Esophagus squamous epithelium (tissue), 5 donors: ENCODE measurements at regions not wholly inside any gene's neighbourhood (a gene's known extent, or its start where the extent isn't known, plus 50 kb on each side); places are given as distances from the start of the nearest gene placed in this dataset.

Experiments
- DNase-seq: peaks from one replicate; lab custom pipeline; 2025; lab: John Stamatoyannopoulos, UW
- H3K27ac ChIP-seq, 4 donors: fragments of 200-600 bp; sonication (generic); one replicate each; pipeline ENCODE4 v1.5.1; 2016 to 2019; ENCODE audit warnings: mild to moderate bottlenecking in 1 of 4
- H3K27me3 ChIP-seq, 4 donors: fragments of 200-600 bp; sonication (generic); 1 replicate in 3 of 4; 2 replicates in 1 of 4; pipeline versions ENCODE4 v1.5.1 to v1.6.0; 2017 to 2021; ENCODE audit warnings: antibody characterized with exemption in 1 of 4
- H3K36me3 ChIP-seq, 3 donors: fragments of 200-600 bp; sonication (generic); one replicate each; pipeline ENCODE4 v1.5.1; 2016 to 2019
- H3K4me1 ChIP-seq, 3 donors: fragments of 200-600 bp; sonication (generic); one replicate each; pipeline ENCODE4 v1.5.1; 2017 to 2019
- H3K4me3 ChIP-seq, 4 donors: fragments of 200-600 bp; sonication (generic); 1 replicate in 3 of 4; 2 replicates in 1 of 4; pipeline ENCODE4 v1.5.1; 2016 to 2019; ENCODE audit warnings: mild to moderate bottlenecking in 2 of 4, moderate library complexity in 1 of 4
- H3K9me3 ChIP-seq, 3 donors: fragments of 200-600 bp; sonication (generic); one replicate each; pipeline ENCODE4 v1.5.1; 2016 to 2019
- CTCF ChIP-seq, 6 experiments: fragments of 450-650 bp in 4 of 6; fragments of 200-600 bp in 2 of 6; sonication (generic) in 2 of 6; IDR thresholded peaks; one replicate each; pipeline ENCODE4 v1.5.1; 2016 to 2019; ENCODE audit warnings: antibody characterized with exemption in 6 of 6, mild to moderate bottlenecking in 4 of 6, moderate library complexity in 4 of 6
- POLR2A ChIP-seq, 4 donors: fragments of 450-650 bp; IDR thresholded peaks; one replicate each; pipeline ENCODE4 v1.6.1; 2017; ENCODE audit warnings: antibody characterized with exemption in 4 of 4, mild to moderate bottlenecking in 4 of 4, moderate library complexity in 3 of 4
- WGBS, 2 donors: methylation state at CpG; one replicate each; pipeline ENCODE4 v1.1.5; 2018; 5-methylcytosine and 5-hydroxymethylcytosine counted together
- intact Hi-C: fragments of 100-400 bp; cut with DNase I; formaldehyde crosslinking; loops from one replicate; pipeline ENCODE4 v1.15.0; 2022
- donor health status: DM: yes; HTN: yes; CAD: no.

GRCh38 chr17:70318051-70318450, 148.7 kb downstream of the KCNJ2 start:
- Histone ChIP-seq H3K4me3 (no peak overlapping the region), H3K27me3 (no peaks in the 10 kb centered on the region), H3K4me1 (no peaks in the 10 kb centered on the region), H3K9me3 (no peaks in the 10 kb centered on the region), H3K27ac (no peak overlapping the region), H3K36me3 (no peaks in the 10 kb centered on the region)
- DNase-seq, result no peak
- WGBS, 2 donors, result 71 to 82% methylated on average over 3 of the region's 3 CpGs
- intact Hi-C loops, result no loop called here
- TF ChIP-seq CTCF (IDR thresholded peaks at IDR 0.05) (no peak), POLR2A (IDR thresholded peaks at IDR 0.05) (no peak)

GRCh38 chr17:70319516-70319915, 150.2 kb downstream of the KCNJ2 start:
- H3K27ac ChIP-seq, result no peak overlapping the region
- intact Hi-C loops, result no loop called here
- no peaks in the 10 kb centered on the region for H3K36me3 ChIP-seq
- TF ChIP-seq POLR2A (IDR thresholded peaks at IDR 0.05) (no peak), CTCF (IDR thresholded peaks at IDR 0.05) (no peak)
- no peaks in the 10 kb centered on the region for H3K9me3 ChIP-seq
- H3K27me3 ChIP-seq, result no peaks in the 10 kb centered on the region
- WGBS, 2 donors, result 75 to 88% methylated on average over 3 of the region's 3 CpGs
- H3K4me3 ChIP-seq, result no peak overlapping the region
- no peaks in the 10 kb centered on the region for H3K4me1 ChIP-seq
- DNase-seq, result no peak

- intact Hi-C loops, result no loop called here
- Histone ChIP-seq H3K4me1 (no peaks in the 10 kb centered on the region), H3K27ac (no peak overlapping the region), H3K9me3 (no peaks in the 10 kb centered on the region), H3K27me3 (no peaks in the 10 kb centered on the region), H3K36me3 (no peaks in the 10 kb centered on the region), H3K4me3 (no peak overlapping the region)
- 56 to 65% methylated on average over 5 of the region's 5 CpGs for WGBS, 2 donors
- TF ChIP-seq POLR2A (IDR thresholded peaks at IDR 0.05), result no peak
- no peak for TF ChIP-seq CTCF (IDR thresholded peaks at IDR 0.05)
- no peak for DNase-seq
These were observed 151.5 kb downstream of the KCNJ2 start for GRCh38 chr17:70320673-70321345.

- H3K27ac ChIP-seq, result no peak overlapping the region
- H3K4me1 ChIP-seq, result no peaks in the 10 kb centered on the region
- no peaks in the 10 kb centered on the region for H3K27me3 ChIP-seq
- H3K9me3 ChIP-seq, result no peaks in the 10 kb centered on the region
- 70 to 83% methylated on average over 4 of the region's 4 CpGs for WGBS, 2 donors
- TF ChIP-seq CTCF (IDR thresholded peaks at IDR 0.05) (no peak), POLR2A (IDR thresholded peaks at IDR 0.05) (no peak)
- DNase-seq, result no peak
- no peaks in the 10 kb centered on the region for H3K36me3 ChIP-seq
- intact Hi-C loops, result no loop called here
- H3K4me3 ChIP-seq, result no peak overlapping the region
These were observed 152.0 kb downstream of the KCNJ2 start for GRCh38 chr17:70321352-70321751.

GRCh38 chr17:70323269-70323668, 153.9 kb downstream of the KCNJ2 start:
- Histone ChIP-seq H3K36me3 (no peaks in the 10 kb centered on the region), H3K27me3 (no peaks in the 10 kb centered on the region), H3K4me1 (no peaks in the 10 kb centered on the region), H3K27ac (no peak overlapping the region), H3K9me3 (no peaks in the 10 kb centered on the region), H3K4me3 (no peak overlapping the region)
- intact Hi-C loops, result no loop called here
- no peak for DNase-seq
- WGBS, 2 donors, result 70 to 74% methylated on average over 2 of the region's 2 CpGs
- TF ChIP-seq CTCF (IDR thresholded peaks at IDR 0.05) (no peak), POLR2A (IDR thresholded peaks at IDR 0.05) (no peak)
